ENCODE measurements at regions not wholly inside any gene's neighbourhood (a gene's known extent, or its start where the extent isn't known, plus 50 kb on each side); places are given as distances from the start of the nearest gene placed in this dataset.

GRCh38 chr2:21814588-21815149 is 690.9 kb downstream of the TDRD15 start:
- Histone ChIP-seq H3K4me1 (no peaks in the 10 kb centered on the region), H3K27me3 (no peaks in the 10 kb centered on the region), H3K4me3 (no peak overlapping the region), H3K9me3 (no peaks in the 10 kb centered on the region), H3K36me3 (no peaks in the 10 kb centered on the region), H3K27ac (no peak overlapping the region)
- WGBS, 4 donors = 69 to 79% (median 77%) methylated on average over 4 of the region's 4 CpGs
- TF ChIP-seq POLR2A (IDR thresholded peaks at IDR 0.05) = no peak
- TF ChIP-seq CTCF (IDR thresholded peaks at IDR 0.05) = no peak
- no peak for ATAC-seq
- DNase-seq = no peak
- intact Hi-C loops (cut with DNase I) = no loop called here

GRCh38 chr2:21818212-21818795 is 694.5 kb downstream of the TDRD15 start:
- no peak for ATAC-seq

GRCh38 chr2:21819454-21819853 is 695.7 kb downstream of the TDRD15 start:
- intact Hi-C loops (cut with DNase I) = no loop called here
- peaks cover 0 to 5% (median 0%) of the 10 kb centered on the region in 12 donors for H3K9me3 ChIP-seq
- ATAC-seq (no peak), DNase-seq (no peak)
- H3K36me3 ChIP-seq = no peaks in the 10 kb centered on the region
- TF ChIP-seq POLR2A (IDR thresholded peaks at IDR 0.05) = no peak
- no peak for TF ChIP-seq CTCF (IDR thresholded peaks at IDR 0.05)
- WGBS, 4 donors = 91 to 96% (median 93%) methylated on average over 2 of the region's 2 CpGs
- H3K4me3 ChIP-seq = no peak overlapping the region
- H3K4me1 ChIP-seq = peaks cover 0 to 5% (median 0%) of the 10 kb centered on the region in 12 donors
- no peaks in the 10 kb centered on the region for H3K27me3 ChIP-seq
- H3K27ac ChIP-seq = no peak overlapping the region

More at GRCh38 chr2:21818212-21818795, 694.5 kb downstream of the TDRD15 start:
- H3K36me3 ChIP-seq = no peaks in the 10 kb centered on the region
- DNase-seq = no peak
- peaks cover 0 to 5% (median 0%) of the 10 kb centered on the region in 12 donors for H3K4me1 ChIP-seq
- H3K4me3 ChIP-seq = no peak overlapping the region
- intact Hi-C loops (cut with DNase I) = no loop called here
- WGBS, 4 donors = 78 to 81% (median 78%) methylated on average over 7 of the region's 7 CpGs
- peaks cover 0 to 5% (median 0%) of the 10 kb centered on the region in 12 donors for H3K9me3 ChIP-seq
- H3K27ac ChIP-seq = no peak overlapping the region
- TF ChIP-seq CTCF (IDR thresholded peaks at IDR 0.05) (no peak), POLR2A (IDR thresholded peaks at IDR 0.05) (no peak)
- no peaks in the 10 kb centered on the region for H3K27me3 ChIP-seq

GRCh38 chr2:21820271-21820670 is 696.5 kb downstream of the TDRD15 start:
- Histone ChIP-seq H3K27ac (no peak overlapping the region), H3K36me3 (no peaks in the 10 kb centered on the region), H3K9me3 (peaks cover 0 to 5% (median 0%) of the 10 kb centered on the region in 12 donors), H3K4me3 (no peak overlapping the region), H3K4me1 (peaks cover 0 to 5% (median 0%) of the 10 kb centered on the region in 12 donors), H3K27me3 (no peaks in the 10 kb centered on the region)
- 12 to 30% (median 23%) methylated on average over 1 of the region's 1 CpG for WGBS, 4 donors
- no peak for DNase-seq
- TF ChIP-seq POLR2A (IDR thresholded peaks at IDR 0.05) = no peak
- TF ChIP-seq CTCF (IDR thresholded peaks at IDR 0.05) = no peak
- ATAC-seq = peak in 3 of 4 donors; percentile 50 to 62 (median 59)
- intact Hi-C loops (cut with DNase I) = no loop called here

All from heart left ventricle (tissue), 16 donors.